ENCODE measurements at regions not wholly inside any gene's neighbourhood (a gene's known extent, or its start where the extent isn't known, plus 50 kb on each side); places are given as distances from the start of the nearest gene placed in this dataset.

- H3K9me3 Mint-ChIP-seq (ENCODE audit: unreplicated experiment): no peaks in the 10 kb centered on the region
- H3K36me3 Mint-ChIP-seq (ENCODE audit: unreplicated experiment): no peaks in the 10 kb centered on the region
- H3K4me3 Mint-ChIP-seq (ENCODE audit: unreplicated experiment): no peak overlapping the region
- H3K27ac Mint-ChIP-seq (ENCODE audit: unreplicated experiment): no peak overlapping the region
- DNase-seq: no peak
- H3K4me1 Mint-ChIP-seq (ENCODE audit: low read depth, unreplicated experiment): no peaks in the 10 kb centered on the region
- peaks cover 2% of the 10 kb centered on the region for H3K27me3 Mint-ChIP-seq (ENCODE audit: unreplicated experiment)
- TF ChIP-seq CTCF (IDR thresholded peaks at IDR 0.05; ENCODE audit: partially characterized antibody, unreplicated experiment): no peak
Measured at GRCh38 chr2:104004821-104005220, 849.1 kb upstream of the POU3F3 start.

GRCh38 chr2:104016801-104017200, 837.1 kb upstream of the POU3F3 start:
- DNase-seq: no peak
- H3K27ac Mint-ChIP-seq (ENCODE audit: unreplicated experiment): no peak overlapping the region
- H3K4me1 Mint-ChIP-seq (ENCODE audit: low read depth, unreplicated experiment): peaks cover 1% of the 10 kb centered on the region
- H3K27me3 Mint-ChIP-seq (ENCODE audit: unreplicated experiment): no peaks in the 10 kb centered on the region
- H3K4me3 Mint-ChIP-seq (ENCODE audit: unreplicated experiment): no peak overlapping the region
- H3K36me3 Mint-ChIP-seq (ENCODE audit: unreplicated experiment): peaks cover 4% of the 10 kb centered on the region
- H3K9me3 Mint-ChIP-seq (ENCODE audit: unreplicated experiment): peaks cover 3% of the 10 kb centered on the region
- no peak for TF ChIP-seq CTCF (IDR thresholded peaks at IDR 0.05; ENCODE audit: partially characterized antibody, unreplicated experiment)

GRCh38 chr2:104023306-104023705, 830.6 kb upstream of the POU3F3 start:
- no peak for TF ChIP-seq CTCF (IDR thresholded peaks at IDR 0.05; ENCODE audit: partially characterized antibody, unreplicated experiment)
- DNase-seq: no peak
- Mint-ChIP-seq H3K9me3 (ENCODE audit: unreplicated experiment) (peaks cover 7% of the 10 kb centered on the region), H3K4me3 (ENCODE audit: unreplicated experiment) (peak overlapping the region; percentile 47), H3K4me1 (ENCODE audit: low read depth, unreplicated experiment) (peaks cover 26% of the 10 kb centered on the region), H3K36me3 (ENCODE audit: unreplicated experiment) (no peaks in the 10 kb centered on the region), H3K27me3 (ENCODE audit: unreplicated experiment) (peaks cover 2% of the 10 kb centered on the region), H3K27ac (ENCODE audit: unreplicated experiment) (peak overlapping the region; percentile 76)

GRCh38 chr2:104023765-104024164, 830.1 kb upstream of the POU3F3 start:
- H3K4me1 Mint-ChIP-seq (ENCODE audit: low read depth, unreplicated experiment): peaks cover 27% of the 10 kb centered on the region
- peaks cover 2% of the 10 kb centered on the region for H3K27me3 Mint-ChIP-seq (ENCODE audit: unreplicated experiment)
- peak overlapping the region; percentile 76 for H3K27ac Mint-ChIP-seq (ENCODE audit: unreplicated experiment)
- no peaks in the 10 kb centered on the region for H3K36me3 Mint-ChIP-seq (ENCODE audit: unreplicated experiment)
- no peak for TF ChIP-seq CTCF (IDR thresholded peaks at IDR 0.05; ENCODE audit: partially characterized antibody, unreplicated experiment)
- H3K9me3 Mint-ChIP-seq (ENCODE audit: unreplicated experiment): peaks cover 5% of the 10 kb centered on the region
- DNase-seq: no peak
- H3K4me3 Mint-ChIP-seq (ENCODE audit: unreplicated experiment): peak overlapping the region; percentile 47

- no peak overlapping the region for H3K4me3 Mint-ChIP-seq (ENCODE audit: unreplicated experiment)
- H3K4me1 Mint-ChIP-seq (ENCODE audit: low read depth, unreplicated experiment): peaks cover 27% of the 10 kb centered on the region
- H3K27me3 Mint-ChIP-seq (ENCODE audit: unreplicated experiment): peaks cover 2% of the 10 kb centered on the region
- DNase-seq: no peak
- H3K9me3 Mint-ChIP-seq (ENCODE audit: unreplicated experiment): peaks cover 4% of the 10 kb centered on the region
- H3K27ac Mint-ChIP-seq (ENCODE audit: unreplicated experiment): no peak overlapping the region
- no peak for TF ChIP-seq CTCF (IDR thresholded peaks at IDR 0.05; ENCODE audit: partially characterized antibody, unreplicated experiment)
- H3K36me3 Mint-ChIP-seq (ENCODE audit: unreplicated experiment): no peaks in the 10 kb centered on the region
Measured at GRCh38 chr2:104025295-104025694, 828.6 kb upstream of the POU3F3 start.

Data from glutamatergic neuron (in vitro differentiated cells).